Femur (tissue), 1 donor: ENCODE measurements at regions not wholly inside any gene's neighbourhood (a gene's known extent, or its start where the extent isn't known, plus 50 kb on each side); places are given as distances from the start of the nearest gene placed in this dataset.
"Not testable (repeated sequence)": the region's sequence is repeated elsewhere in the genome, so short reads cannot be mapped to it uniquely, and the experiment has no call there.

Experiments
- DNase-seq: peaks from one replicate; pipeline ENCODE4 v3.0.0-alpha.2; 2017

- DNase-seq = no peak
Observed at GRCh38 chr4:115548123-115548522, 434.7 kb upstream of the NDST4 start.

- no peak for DNase-seq
Observed at GRCh38 chr4:115537387-115537786, 424.0 kb upstream of the NDST4 start.

GRCh38 chr4:115529126-115529525 is 415.7 kb upstream of the NDST4 start:
- DNase-seq = no peak

- not testable (repeated sequence) for DNase-seq
Observed at GRCh38 chr4:115519476-115519875, 406.1 kb upstream of the NDST4 start.

GRCh38 chr4:115515772-115516171 is 402.4 kb upstream of the NDST4 start:
- no peak for DNase-seq

GRCh38 chr4:115515366-115515765 is 401.9 kb upstream of the NDST4 start:
- no peak for DNase-seq

GRCh38 chr4:115514675-115515074 is 401.3 kb upstream of the NDST4 start:
- no peak for DNase-seq

- no peak for DNase-seq
Observed at GRCh38 chr4:115505326-115505725, 391.9 kb upstream of the NDST4 start.

- DNase-seq = no peak
Observed at GRCh38 chr4:115501656-115502055, 388.2 kb upstream of the NDST4 start.

- DNase-seq = not testable (repeated sequence)
Observed at GRCh38 chr4:115493770-115494169, 380.4 kb upstream of the NDST4 start.

GRCh38 chr4:115491686-115492085 is 378.3 kb upstream of the NDST4 start:
- DNase-seq = no peak

- DNase-seq = no peak
Observed at GRCh38 chr4:115489279-115489678, 375.9 kb upstream of the NDST4 start.

GRCh38 chr4:115485402-115485801 is 372.0 kb upstream of the NDST4 start:
- no peak for DNase-seq

- no peak for DNase-seq
Observed at GRCh38 chr4:115484479-115484878, 371.1 kb upstream of the NDST4 start.

- no peak for DNase-seq
Observed at GRCh38 chr4:115470763-115471162, 357.3 kb upstream of the NDST4 start.

GRCh38 chr4:115459301-115459700 is 345.9 kb upstream of the NDST4 start:
- DNase-seq = not testable (repeated sequence)

GRCh38 chr4:115456231-115456630 is 342.8 kb upstream of the NDST4 start:
- no peak for DNase-seq

GRCh38 chr4:115454228-115454627 is 340.8 kb upstream of the NDST4 start:
- DNase-seq = no peak

GRCh38 chr4:115453416-115453815 is 340.0 kb upstream of the NDST4 start:
- no peak for DNase-seq

- DNase-seq = not testable (repeated sequence)
Observed at GRCh38 chr4:115452229-115452628, 338.8 kb upstream of the NDST4 start.

GRCh38 chr4:115437739-115438138 is 324.3 kb upstream of the NDST4 start:
- no peak for DNase-seq

GRCh38 chr4:115433491-115433890 is 320.1 kb upstream of the NDST4 start:
- DNase-seq = no peak

GRCh38 chr4:115430024-115430423 is 316.6 kb upstream of the NDST4 start:
- DNase-seq = no peak

GRCh38 chr4:115428455-115428854 is 315.0 kb upstream of the NDST4 start:
- DNase-seq = no peak

- DNase-seq = no peak
Observed at GRCh38 chr4:115424852-115425251, 311.4 kb upstream of the NDST4 start.
